ENCODE measurements at regions not wholly inside any gene's neighbourhood (a gene's known extent, or its start where the extent isn't known, plus 50 kb on each side); places are given as distances from the start of the nearest gene placed in this dataset.
A peak's percentile ranks its signal among the peaks of the same experiment; 100 is the strongest.
"Not testable (repeated sequence)": the region's sequence is repeated elsewhere in the genome, so short reads cannot be mapped to it uniquely, and the experiment has no call there.

DNA sequence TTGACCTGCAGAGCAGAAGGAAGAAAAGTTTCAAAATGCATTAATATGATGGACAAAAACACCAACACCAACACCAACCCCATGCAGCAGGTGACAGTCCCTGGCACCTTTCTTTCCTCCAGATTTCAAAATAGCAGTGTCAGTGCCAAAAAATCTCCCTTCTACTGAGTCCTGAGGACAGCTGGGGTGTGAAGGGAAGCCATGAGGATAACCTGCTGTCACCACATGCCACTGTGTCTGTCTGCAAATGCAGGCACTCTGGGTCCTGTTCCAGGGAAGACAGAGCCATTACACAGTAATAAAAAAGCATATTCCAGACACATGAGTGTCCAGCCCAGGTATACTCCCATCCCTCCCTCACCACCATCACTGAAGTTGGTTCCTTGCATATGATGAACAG, 187.5 kb downstream of the BMP15 start:
- Histone ChIP-seq H3K27me3 (peaks cover 0 to 54% of the 10 kb centered on the region in 2 donors), H3K4me1 (no peaks in the 10 kb centered on the region), H3K36me3 (no peaks in the 10 kb centered on the region), H3K4me3 (no peak overlapping the region), H3K9me3 (no peaks in the 10 kb centered on the region), H3K27ac (no peak overlapping the region)
- no peak for TF ChIP-seq POLR2AphosphoS5 (IDR thresholded peaks at IDR 0.05)
- TF ChIP-seq, protein P1, sequence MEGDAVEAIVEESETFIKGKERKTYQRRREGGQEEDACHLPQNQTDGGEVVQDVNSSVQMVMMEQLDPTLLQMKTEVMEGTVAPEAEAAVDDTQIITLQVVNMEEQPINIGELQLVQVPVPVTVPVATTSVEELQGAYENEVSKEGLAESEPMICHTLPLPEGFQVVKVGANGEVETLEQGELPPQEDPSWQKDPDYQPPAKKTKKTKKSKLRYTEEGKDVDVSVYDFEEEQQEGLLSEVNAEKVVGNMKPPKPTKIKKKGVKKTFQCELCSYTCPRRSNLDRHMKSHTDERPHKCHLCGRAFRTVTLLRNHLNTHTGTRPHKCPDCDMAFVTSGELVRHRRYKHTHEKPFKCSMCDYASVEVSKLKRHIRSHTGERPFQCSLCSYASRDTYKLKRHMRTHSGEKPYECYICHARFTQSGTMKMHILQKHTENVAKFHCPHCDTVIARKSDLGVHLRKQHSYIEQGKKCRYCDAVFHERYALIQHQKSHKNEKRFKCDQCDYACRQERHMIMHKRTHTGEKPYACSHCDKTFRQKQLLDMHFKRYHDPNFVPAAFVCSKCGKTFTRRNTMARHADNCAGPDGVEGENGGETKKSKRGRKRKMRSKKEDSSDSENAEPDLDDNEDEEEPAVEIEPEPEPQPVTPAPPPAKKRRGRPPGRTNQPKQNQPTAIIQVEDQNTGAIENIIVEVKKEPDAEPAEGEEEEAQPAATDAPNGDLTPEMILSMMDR (IDR thresholded peaks at IDR 0.05) = no peak
- no peak for TF ChIP-seq POLR2A (IDR thresholded peaks at IDR 0.05)
- no peak for DNase-seq (ENCODE audit: low spot score in 2 of 2)
- intact Hi-C loops (cut with DNase I; ENCODE audit: low total_unique reads) = no loop called here

- H3K4me1 ChIP-seq; H3K36me3 ChIP-seq; intact Hi-C loops (cut with DNase I; ENCODE audit: low total_unique reads); H3K4me3 ChIP-seq; DNase-seq (ENCODE audit: low spot score in 2 of 2); H3K27ac ChIP-seq; H3K9me3 ChIP-seq: not testable (repeated sequence)
- H3K27me3 ChIP-seq = peaks cover 0 to 16% of the 10 kb centered on the region in 2 donors
Measured at GRCh38 chrX:51119058-51119926, 208.8 kb downstream of the BMP15 start.

- H3K4me3 ChIP-seq; H3K4me1 ChIP-seq; intact Hi-C loops (cut with DNase I; ENCODE audit: low total_unique reads); H3K36me3 ChIP-seq; H3K27ac ChIP-seq; DNase-seq (ENCODE audit: low spot score in 2 of 2); H3K9me3 ChIP-seq: not testable (repeated sequence)
- H3K27me3 ChIP-seq = peaks cover 0 to 44% of the 10 kb centered on the region in 2 donors
Measured at GRCh38 chrX:51125743-51126142, 206.9 kb upstream of the NUDT10 start.

DNA sequence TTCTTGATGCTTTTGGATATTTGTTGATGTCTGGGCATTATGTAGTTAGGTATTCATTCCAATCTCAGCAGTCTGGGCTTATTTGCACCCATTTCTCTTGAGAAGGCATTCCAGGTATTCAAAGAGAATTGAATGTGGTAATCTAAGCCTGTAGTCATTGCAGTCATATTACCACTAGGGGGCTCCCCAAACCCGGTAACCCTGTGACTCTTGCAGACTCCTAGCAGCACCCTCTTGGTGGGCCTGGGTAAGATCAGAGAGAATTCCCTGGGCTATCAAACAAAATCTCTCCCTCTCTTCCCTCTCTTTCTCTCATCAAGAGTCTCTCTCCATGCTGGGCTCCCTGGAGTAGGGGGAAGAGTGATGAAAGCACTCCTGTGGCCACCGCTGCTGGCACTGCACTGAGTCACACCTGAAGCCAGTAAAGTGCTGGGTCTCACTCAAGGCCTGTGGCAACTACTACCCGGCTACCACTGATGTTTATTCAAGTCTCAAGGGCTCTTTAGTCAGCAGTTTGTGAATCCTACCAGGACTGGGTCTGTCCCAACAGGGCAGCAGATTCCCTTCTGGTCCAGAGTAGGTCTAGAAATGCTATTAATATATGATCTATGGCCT, 187.7 kb upstream of the NUDT10 start:
- Histone ChIP-seq H3K36me3 (no peaks in the 10 kb centered on the region), H3K4me1 (no peaks in the 10 kb centered on the region), H3K9me3 (no peaks in the 10 kb centered on the region), H3K4me3 (no peak overlapping the region), H3K27ac (no peak overlapping the region), H3K27me3 (peaks cover 0 to 36% of the 10 kb centered on the region in 2 donors)
- DNase-seq (ENCODE audit: low spot score in 2 of 2) = no peak
- no peak for TF ChIP-seq POLR2AphosphoS5 (IDR thresholded peaks at IDR 0.05)
- no peak for TF ChIP-seq POLR2A (IDR thresholded peaks at IDR 0.05)
- TF ChIP-seq, protein P1 (IDR thresholded peaks at IDR 0.05) = peak in 2 of 3 donors; percentile 22 to 25
- intact Hi-C loops (cut with DNase I; ENCODE audit: low total_unique reads) = no loop called here

- H3K4me1 ChIP-seq = no peaks in the 10 kb centered on the region
- no peak overlapping the region for H3K27ac ChIP-seq
- H3K27me3 ChIP-seq = peaks cover 0 to 49% of the 10 kb centered on the region in 2 donors
- no peak for DNase-seq (ENCODE audit: low spot score in 2 of 2)
- H3K4me3 ChIP-seq = no peak overlapping the region
- H3K9me3 ChIP-seq = no peaks in the 10 kb centered on the region
- no peak for TF ChIP-seq POLR2A (IDR thresholded peaks at IDR 0.05)
- no peak for TF ChIP-seq POLR2AphosphoS5 (IDR thresholded peaks at IDR 0.05)
- H3K36me3 ChIP-seq = no peaks in the 10 kb centered on the region
- intact Hi-C loops (cut with DNase I; ENCODE audit: low total_unique reads) = no loop called here
Measured at GRCh38 chrX:51148848-51149247, 183.8 kb upstream of the NUDT10 start.

GRCh38 chrX:51151734-51152133, 180.9 kb upstream of the NUDT10 start:
- Histone ChIP-seq H3K9me3 (no peaks in the 10 kb centered on the region), H3K36me3 (no peaks in the 10 kb centered on the region), H3K27ac (no peak overlapping the region), H3K4me3 (no peak overlapping the region), H3K27me3 (peaks cover 0 to 50% of the 10 kb centered on the region in 2 donors), H3K4me1 (no peaks in the 10 kb centered on the region)
- no peak for DNase-seq (ENCODE audit: low spot score in 2 of 2)
- TF ChIP-seq, protein P1 (IDR thresholded peaks at IDR 0.05) = no peak
- TF ChIP-seq POLR2A (IDR thresholded peaks at IDR 0.05) = no peak
- intact Hi-C loops (cut with DNase I; ENCODE audit: low total_unique reads) = no loop called here

All from breast epithelium (tissue), 4 donors.